CD4-positive, alpha-beta T cell treated with Interleukin-12 subunit alpha and Interleukin-12 subunit beta, for 1 hour (primary cell): ENCODE measurements at regions not wholly inside any gene's neighbourhood (a gene's known extent, or its start where the extent isn't known, plus 50 kb on each side); places are given as distances from the start of the nearest gene placed in this dataset.
"Not testable (repeated sequence)": the region's sequence is repeated elsewhere in the genome, so short reads cannot be mapped to it uniquely, and the experiment has no call there.

Experiments used
- DNase-seq: peaks from one replicate; pipeline ENCODE4 v3.0.0-alpha.2; 2020

DNA sequence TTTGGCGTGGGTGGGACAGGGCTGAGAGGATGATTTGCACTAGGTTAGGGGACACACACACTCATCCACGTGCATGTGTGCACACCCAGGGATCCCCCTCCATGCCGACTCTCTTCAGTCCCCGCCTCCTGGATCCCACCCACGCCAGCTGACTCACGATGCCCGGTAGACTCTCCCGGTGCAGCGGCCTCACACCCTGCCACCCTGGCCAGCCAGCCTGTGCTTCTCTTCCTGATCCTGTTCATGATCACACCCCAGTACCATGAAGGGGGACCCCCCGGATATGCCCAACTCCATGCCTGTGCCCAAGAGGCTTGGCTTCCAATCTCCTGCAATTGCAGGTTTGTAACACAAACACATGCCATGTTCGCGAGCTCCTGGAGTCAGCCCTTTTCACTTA, 157.8 kb upstream of the HDAC4 start:
- DNase-seq, result no peak

DNA sequence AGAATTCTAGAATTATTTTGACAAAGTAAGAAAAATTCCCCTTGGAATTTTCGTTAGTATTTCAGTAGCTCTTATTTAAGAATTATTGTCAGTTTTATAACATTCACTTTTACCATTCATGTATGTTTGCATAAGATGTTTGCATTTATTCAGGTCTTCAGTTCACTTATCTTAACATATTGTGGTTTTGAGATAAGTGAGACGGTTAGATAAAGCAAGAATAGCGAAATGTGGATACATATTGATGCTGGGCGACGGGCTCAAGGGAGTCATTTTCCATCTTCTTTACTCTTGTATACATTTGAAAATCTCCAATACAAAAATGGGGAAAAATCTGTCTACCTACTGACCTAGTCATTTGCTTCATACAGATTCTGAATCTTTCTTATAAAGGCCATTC, 156.7 kb upstream of the HDAC4 start:
- DNase-seq, result no peak

DNA sequence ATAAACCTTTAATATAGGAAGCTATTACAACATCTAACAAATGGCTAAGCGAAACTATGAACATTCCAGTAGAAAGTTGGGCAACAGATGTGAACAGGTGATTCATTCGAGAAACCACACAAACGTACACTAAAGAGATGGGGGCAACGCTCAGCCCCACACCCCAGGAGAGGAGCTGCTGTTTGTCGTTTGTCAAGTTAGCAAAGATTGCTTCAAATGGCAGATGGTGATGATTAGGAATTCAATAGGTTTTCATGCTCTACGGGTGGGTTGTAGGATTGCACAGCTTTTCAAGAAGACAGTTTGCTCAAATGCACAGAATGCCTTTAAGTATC, 154.7 kb upstream of the HDAC4 start:
- no peak for DNase-seq

DNA sequence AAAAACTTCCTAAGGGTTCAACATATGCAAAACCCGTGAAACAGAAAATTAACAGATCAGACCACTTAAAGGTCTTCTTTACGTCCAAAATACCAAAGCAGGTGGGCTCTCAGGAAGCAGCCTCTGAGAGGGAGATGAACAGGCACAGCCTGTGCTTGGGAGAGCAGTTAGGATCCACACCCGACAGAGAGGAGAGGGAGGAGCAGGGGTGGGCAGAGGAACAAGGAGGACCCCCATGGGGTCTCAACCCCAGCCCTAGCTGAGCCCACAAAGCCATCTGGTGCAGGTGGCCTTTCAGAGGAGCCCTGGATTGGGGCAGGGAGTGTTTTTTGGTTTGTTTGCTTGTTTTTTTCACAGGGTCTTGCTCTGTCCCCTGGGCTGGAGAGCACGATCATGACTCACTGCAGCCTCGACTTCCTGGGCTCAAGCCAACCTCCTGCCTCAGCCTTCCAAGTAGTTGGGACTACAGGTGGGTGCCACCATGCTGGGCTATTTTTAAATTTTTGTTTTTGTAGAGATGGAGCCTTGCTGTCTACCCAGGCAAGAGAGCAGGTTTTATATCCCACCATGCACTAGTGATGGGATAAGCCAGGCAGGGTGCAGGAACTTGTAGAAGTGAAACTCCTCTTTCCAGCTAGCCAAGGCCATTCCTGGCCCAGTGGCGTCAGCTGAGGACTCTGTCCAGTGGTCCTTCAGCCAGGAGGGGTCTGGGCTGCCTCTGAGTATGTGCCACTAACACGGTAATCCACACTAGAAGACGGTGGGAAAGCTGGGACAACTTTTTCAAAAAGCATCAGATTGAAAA, 154.1 kb upstream of the HDAC4 start:
- DNase-seq, result no peak

DNA sequence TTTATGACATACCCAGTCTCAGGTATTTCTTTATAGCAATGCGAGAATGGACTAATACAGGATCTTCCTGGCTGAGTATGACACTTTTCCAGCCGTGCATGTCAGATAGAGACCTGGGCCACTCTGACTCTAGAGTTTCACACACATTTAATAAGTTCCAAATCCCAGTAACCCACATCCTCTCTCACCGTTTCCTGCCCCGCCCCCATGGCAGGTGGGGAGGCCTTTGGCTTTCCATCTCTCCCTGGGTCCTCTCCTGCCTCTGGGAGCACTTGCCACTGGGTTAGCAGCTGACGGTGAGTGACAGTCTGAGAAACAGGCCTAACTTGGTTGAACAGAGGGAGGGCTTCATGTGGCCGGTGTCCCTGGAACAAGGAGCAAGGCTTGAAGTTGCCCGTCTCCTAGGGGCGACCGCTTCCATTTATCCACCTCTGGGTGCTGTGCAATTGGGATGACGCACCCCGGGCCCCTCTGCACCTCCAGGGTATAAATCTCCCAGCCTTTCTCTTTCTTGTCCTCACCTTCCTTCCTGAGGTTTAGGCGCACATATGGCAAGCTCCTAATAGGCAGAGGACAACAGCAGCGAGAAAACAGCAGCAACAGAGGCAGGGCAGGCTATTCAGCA, 152.7 kb upstream of the HDAC4 start:
- no peak for DNase-seq

GRCh38 chr2:239552213-239552926, 151.6 kb upstream of the HDAC4 start:
- no peak for DNase-seq

DNA sequence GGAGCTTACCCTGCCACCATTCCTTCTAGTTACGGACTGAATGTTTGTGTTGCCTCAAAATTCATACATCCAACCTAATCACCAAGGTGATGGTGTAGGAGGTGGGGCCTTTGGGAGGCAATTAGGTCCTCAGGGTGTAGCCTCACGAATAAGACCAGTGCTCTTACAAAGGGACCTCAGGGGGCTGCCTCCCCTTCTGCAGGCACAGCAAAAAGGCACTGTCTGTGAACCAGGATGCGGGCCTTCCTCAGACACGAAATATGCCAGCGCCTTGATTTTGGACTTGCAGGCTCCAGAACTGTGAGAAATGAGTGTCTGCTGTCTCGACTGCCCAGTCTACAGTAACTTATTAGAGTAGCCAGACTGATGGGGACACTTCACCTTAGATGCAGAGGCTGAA, 150.4 kb upstream of the HDAC4 start:
- DNase-seq, result no peak

DNA sequence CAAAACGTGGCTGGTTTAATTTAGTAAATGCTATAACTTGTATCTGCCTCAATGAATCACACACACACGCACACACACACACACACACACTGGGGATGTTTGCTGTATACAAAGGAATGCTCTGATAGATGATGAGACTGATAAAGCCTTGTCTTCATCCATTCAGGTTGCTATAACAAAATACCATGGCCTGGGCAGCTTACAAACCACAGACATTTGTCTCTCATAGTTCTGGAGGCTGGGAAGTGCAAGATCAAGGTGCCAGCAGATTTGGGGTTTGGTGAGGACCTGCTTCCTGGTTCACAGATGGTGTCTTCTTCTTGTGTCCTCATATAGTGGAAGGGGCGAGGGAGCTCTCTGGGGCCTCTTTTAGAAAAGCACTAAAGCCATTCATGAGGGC, 149.5 kb upstream of the HDAC4 start:
- no peak for DNase-seq

DNA sequence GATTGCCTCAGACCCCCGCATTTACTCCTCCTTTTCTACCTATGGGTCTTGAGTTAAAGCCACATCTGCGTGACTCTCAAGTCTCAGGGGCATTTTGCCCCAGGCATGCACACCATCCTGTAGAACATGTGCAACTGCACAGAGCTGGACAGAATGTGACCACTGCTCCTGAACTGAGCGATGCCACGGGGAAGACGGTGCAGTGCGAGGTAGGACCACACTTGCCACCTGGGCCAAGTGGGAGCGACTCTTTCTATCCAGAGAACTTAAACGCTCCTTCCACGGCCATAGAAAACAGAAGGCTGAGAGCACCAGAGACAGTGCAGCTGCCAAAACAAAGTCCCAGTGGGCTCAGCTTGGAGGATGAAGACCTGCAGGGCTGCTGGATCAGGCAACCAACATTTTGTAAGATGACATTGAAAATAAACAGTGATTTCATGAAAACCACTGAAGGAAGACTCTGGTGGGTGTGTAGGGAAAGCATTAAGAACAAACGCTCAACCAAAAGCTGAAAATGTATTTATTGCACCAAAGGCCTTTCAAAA, 149.0 kb upstream of the HDAC4 start:
- DNase-seq, result no peak

- no peak for DNase-seq
Observed at GRCh38 chr2:239548965-239549595, 148.3 kb upstream of the HDAC4 start.

- peak; percentile 28 for DNase-seq
Observed at GRCh38 chr2:239548451-239548871, 147.6 kb upstream of the HDAC4 start.

GRCh38 chr2:239547140-239547539, 146.3 kb upstream of the HDAC4 start:
- DNase-seq, result not testable (repeated sequence)

DNA sequence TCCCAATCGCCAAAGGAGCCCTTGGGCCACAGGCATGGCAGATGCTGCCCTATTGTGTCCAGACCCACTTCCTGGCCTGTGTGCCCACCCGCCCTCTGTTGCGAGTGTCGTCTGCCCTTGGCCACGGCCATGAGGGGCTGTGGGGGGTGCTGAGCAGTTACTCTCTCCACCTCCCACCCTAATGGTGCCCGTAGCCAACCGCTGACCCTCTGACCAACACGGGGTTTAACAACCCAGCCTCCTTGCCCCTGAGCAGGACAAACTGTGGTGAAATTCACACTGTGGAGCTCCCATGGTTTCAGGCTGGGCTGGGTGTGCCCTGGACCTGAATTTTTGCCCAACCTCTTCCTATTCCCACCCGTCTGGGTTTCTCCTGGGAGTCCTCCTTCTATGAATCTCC, 145.7 kb upstream of the HDAC4 start:
- DNase-seq, result no peak

GRCh38 chr2:239545741-239546392, 145.0 kb upstream of the HDAC4 start:
- DNase-seq, result no peak

GRCh38 chr2:239544918-239545465, 144.2 kb upstream of the HDAC4 start:
- peak; percentile 56 for DNase-seq

GRCh38 chr2:239544143-239544917, 143.5 kb upstream of the HDAC4 start:
- no peak for DNase-seq

GRCh38 chr2:239543702-239544101, 142.9 kb upstream of the HDAC4 start:
- no peak for DNase-seq

GRCh38 chr2:239540174-239540573, 139.4 kb upstream of the HDAC4 start:
- DNase-seq, result no peak

GRCh38 chr2:239539776-239540100, 138.9 kb upstream of the HDAC4 start:
- no peak for DNase-seq

DNA sequence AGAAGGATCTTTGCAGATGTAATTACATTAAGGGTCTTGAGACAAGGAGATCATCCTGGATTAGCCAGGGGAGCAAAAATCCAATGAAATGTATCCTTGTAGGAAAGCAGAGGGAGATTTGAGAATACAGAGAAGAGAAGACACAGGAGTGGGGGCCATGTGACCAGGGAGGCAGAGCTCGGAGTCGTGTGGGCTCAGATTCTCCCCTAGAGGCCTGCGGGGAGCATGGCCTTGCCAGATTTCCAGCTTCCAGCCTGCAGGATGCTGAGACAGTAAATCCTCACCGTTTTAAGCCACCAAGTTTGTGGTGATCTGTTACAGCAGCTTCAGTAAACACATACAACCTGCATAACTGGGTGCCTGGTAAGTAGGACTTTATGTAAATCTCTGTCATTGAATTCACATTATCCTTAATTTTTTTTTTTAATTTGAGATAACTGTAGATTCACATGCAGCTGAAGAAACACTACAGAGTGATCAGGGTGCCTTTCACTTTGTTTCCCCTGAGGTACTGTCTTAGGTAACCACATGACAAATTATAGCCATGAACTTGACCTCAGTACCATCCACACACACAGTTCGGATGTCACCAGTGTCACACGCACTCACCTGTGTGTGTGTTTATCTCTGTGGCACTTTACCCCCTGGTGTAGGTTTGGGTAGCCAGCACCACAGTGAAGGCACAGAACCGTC, 138.4 kb upstream of the HDAC4 start:
- no peak for DNase-seq

- DNase-seq, result no peak
Observed at GRCh38 chr2:239538357-239539052, 137.7 kb upstream of the HDAC4 start.
